Osteoblast (primary cell): ENCODE measurements at regions not wholly inside any gene's neighbourhood (a gene's known extent, or its start where the extent isn't known, plus 50 kb on each side); places are given as distances from the start of the nearest gene placed in this dataset.

Experiments used
- DNase-seq: peaks from one replicate; pipeline ENCODE4 v3.0.0; 2011; ENCODE audit warnings: low spot score, mixed read lengths; ENCODE audit not compliant: insufficient read length; ENCODE audit errors: missing footprints
- H2AFZ ChIP-seq: 2 replicates; pipeline ENCODE4 v1.6.0; 2011; ENCODE audit warnings: mild to moderate bottlenecking, low read length
- H3K27ac ChIP-seq: 2 replicates; pipeline ENCODE4 v1.5.1; 2011; ENCODE audit warnings: mild to moderate bottlenecking, low read depth, low read length, moderate library complexity
- H3K27me3 ChIP-seq: 2 replicates; pipeline ENCODE4 v1.6.0; 2012; ENCODE audit warnings: mild to moderate bottlenecking, control low read depth, inconsistent platforms, low read length, moderate library complexity; ENCODE audit not compliant: insufficient read depth
- H3K36me3 ChIP-seq: 2 replicates; pipeline ENCODE4 v1.5.1; 2011; ENCODE audit warnings: mild to moderate bottlenecking, low read length, control low read depth, moderate library complexity; ENCODE audit not compliant: insufficient read depth
- H3K4me1 ChIP-seq: 2 replicates; pipeline ENCODE4 v1.5.1; 2011; ENCODE audit warnings: mild to moderate bottlenecking, low read length, control low read depth, moderate library complexity; ENCODE audit not compliant: insufficient read depth
- H3K4me2 ChIP-seq: 2 replicates; pipeline ENCODE4 v1.6.0; 2011; ENCODE audit warnings: mild to moderate bottlenecking, low read length; ENCODE audit not compliant: insufficient read depth
- H3K4me3 ChIP-seq: fragments of 200-600 bp; sonication (generic); 3 replicates; pipeline ENCODE4 v1.5.1; 2012; ENCODE audit warnings: mild to moderate bottlenecking, low read length, inconsistent platforms; ENCODE audit not compliant: insufficient read depth
- H3K79me2 ChIP-seq: 2 replicates; pipeline ENCODE4 v1.6.0; 2012; ENCODE audit warnings: mild to moderate bottlenecking, low read length, control low read depth, inconsistent platforms; ENCODE audit not compliant: insufficient read depth
- H3K9me3 ChIP-seq: 2 replicates; pipeline ENCODE4 v1.5.1; 2011; ENCODE audit warnings: low read depth, low read length, control low read depth
- H4K20me1 ChIP-seq: 2 replicates; pipeline ENCODE4 v1.6.0; 2012; ENCODE audit warnings: mild to moderate bottlenecking, low read length, control low read depth; ENCODE audit not compliant: insufficient read depth
- CTCF ChIP-seq: IDR thresholded peaks from 2 replicates; pipeline ENCODE4 v1.5.1; 2011; ENCODE audit warnings: mild to moderate bottlenecking, low read depth, low read length, moderate library complexity; ENCODE audit errors: extremely low read depth

GRCh38 chr1:90384193-90384592, 332.9 kb downstream of the BARHL2 start:
- Histone ChIP-seq H3K9me3 (no peaks in the 10 kb centered on the region), H3K4me3 (no peak overlapping the region), H3K4me2 (no peak overlapping the region), H4K20me1 (no peaks in the 10 kb centered on the region), H3K27me3 (no peaks in the 10 kb centered on the region), H3K36me3 (no peaks in the 10 kb centered on the region), H3K4me1 (peaks cover 16% of the 10 kb centered on the region), H3K79me2 (no peaks in the 10 kb centered on the region), H3K27ac (no peak overlapping the region), H2AFZ (no peak overlapping the region)
- TF ChIP-seq CTCF: no peak
- DNase-seq: no peak

- no peak for TF ChIP-seq CTCF
- no peak overlapping the region for H3K27ac ChIP-seq
- DNase-seq: no peak
- no peak overlapping the region for H3K4me3 ChIP-seq
- H3K27me3 ChIP-seq: no peaks in the 10 kb centered on the region
- no peaks in the 10 kb centered on the region for H3K79me2 ChIP-seq
- peaks cover 8% of the 10 kb centered on the region for H3K4me1 ChIP-seq
- H3K36me3 ChIP-seq: no peaks in the 10 kb centered on the region
- no peak overlapping the region for H3K4me2 ChIP-seq
- H2AFZ ChIP-seq: no peak overlapping the region
- no peaks in the 10 kb centered on the region for H3K9me3 ChIP-seq
- no peaks in the 10 kb centered on the region for H4K20me1 ChIP-seq
Measured at GRCh38 chr1:90382161-90382560, 334.9 kb downstream of the BARHL2 start.

GRCh38 chr1:90381598-90381997, 335.5 kb downstream of the BARHL2 start:
- no peaks in the 10 kb centered on the region for H3K79me2 ChIP-seq
- H3K27ac ChIP-seq: no peak overlapping the region
- TF ChIP-seq CTCF: no peak
- no peak for DNase-seq
- H3K4me2 ChIP-seq: no peak overlapping the region
- no peaks in the 10 kb centered on the region for H4K20me1 ChIP-seq
- H3K4me1 ChIP-seq: peaks cover 2% of the 10 kb centered on the region
- no peaks in the 10 kb centered on the region for H3K9me3 ChIP-seq
- no peaks in the 10 kb centered on the region for H3K36me3 ChIP-seq
- no peak overlapping the region for H3K4me3 ChIP-seq
- H3K27me3 ChIP-seq: no peaks in the 10 kb centered on the region
- H2AFZ ChIP-seq: no peak overlapping the region

- Histone ChIP-seq H2AFZ (no peak overlapping the region), H3K27ac (no peak overlapping the region), H3K9me3 (no peaks in the 10 kb centered on the region), H3K4me2 (peak overlapping the region; percentile 21), H3K4me1 (peaks cover 8% of the 10 kb centered on the region), H3K36me3 (no peaks in the 10 kb centered on the region), H3K27me3 (no peaks in the 10 kb centered on the region), H4K20me1 (no peaks in the 10 kb centered on the region), H3K4me3 (no peak overlapping the region), H3K79me2 (no peaks in the 10 kb centered on the region)
- no peak for TF ChIP-seq CTCF
- no peak for DNase-seq
Measured at GRCh38 chr1:90371448-90371813, 345.7 kb downstream of the BARHL2 start.
